Ishikawa (cell line): ENCODE measurements at regions not wholly inside any gene's neighbourhood (a gene's known extent, or its start where the extent isn't known, plus 50 kb on each side); places are given as distances from the start of the nearest gene placed in this dataset.

Experiments used
- NFIC ChIP-seq: IDR thresholded peaks from 2 replicates; pipeline ENCODE4 v1.6.1; 2012
- RAD21 ChIP-seq: IDR thresholded peaks from 2 replicates; pipeline ENCODE4 v1.6.1; 2012; ENCODE audit warnings: low read depth
- TAF1 ChIP-seq: IDR thresholded peaks from 2 replicates; pipeline ENCODE4 v1.6.1; 2012; ENCODE audit warnings: low read depth, mild to moderate bottlenecking

GRCh38 chr5:144800169-144800568, 629.5 kb downstream of the KCTD16 start:
- TF ChIP-seq TAF1 (no peak), RAD21 (no peak), NFIC (no peak)
